PC-9 (cell line): ENCODE measurements at regions not wholly inside any gene's neighbourhood (a gene's known extent, or its start where the extent isn't known, plus 50 kb on each side); places are given as distances from the start of the nearest gene placed in this dataset.

Experiments
- BruUV-seq: library from RNA; stranded (reverse); fragments of 400-500 nt; replicated peaks from 2 replicates; lab custom pipeline; 2021; lab: Mats Ljungman, UMichigan
- CTCF ChIA-PET: fragments of 300-600 bp; sonication (Branson Sonifier 250); formaldehyde crosslinking; loops from one replicate; lab custom pipeline; 2022; ENCODE audit warnings: antibody characterized with exemption; lab: Charles Lee
- POLR2A ChIA-PET: fragments of 300-600 bp; sonication (Branson Sonifier 250); formaldehyde crosslinking; loops from one replicate; lab custom pipeline; 2022; ENCODE audit warnings: antibody characterized with exemption; ENCODE audit not compliant: unreplicated experiment; lab: Charles Lee
- DNase-seq, 2 experiments: peaks; one replicate each; pipeline versions ENCODE4 v3.0.0 to v3.0.0-alpha.2; 2015 to 2022; ENCODE audit warnings: mixed read lengths in 1 of 2
- H2AFZ ChIP-seq: fragments of 200-600 bp; sonication (generic); 2 replicates; pipeline ENCODE4 v1.8.1; 2017; ENCODE audit warnings: antibody characterized with exemption
- H3F3A ChIP-seq: fragments of 200-600 bp; sonication (generic); 2 replicates; pipeline ENCODE4 v1.8.1; 2017; ENCODE audit warnings: antibody characterized with exemption, mild to moderate bottlenecking, low read depth; ENCODE audit not compliant: insufficient read depth
- H3K27ac ChIP-seq: fragments of 200-600 bp; sonication (generic); 2 replicates; pipeline ENCODE4 v1.6.1; 2016; ENCODE audit warnings: mixed run types
- H3K27me3 ChIP-seq: fragments of 200-600 bp; sonication (generic); 2 replicates; pipeline ENCODE4 v1.6.1; 2016; ENCODE audit warnings: low read depth, mixed run types; ENCODE audit not compliant: insufficient read depth
- H3K36me3 ChIP-seq: fragments of 200-600 bp; sonication (generic); 2 replicates; pipeline ENCODE4 v1.6.1; 2016; ENCODE audit warnings: low read depth, mixed run types
- H3K4me1 ChIP-seq: fragments of 200-600 bp; sonication (generic); replicated peaks from 2 replicates; pipeline ENCODE4 v1.6.1; 2016; ENCODE audit warnings: mixed run types; ENCODE audit not compliant: insufficient read depth
- H3K4me2 ChIP-seq: fragments of 200-600 bp; sonication (generic); 2 replicates; pipeline ENCODE4 v1.6.1; 2017; ENCODE audit warnings: mixed run types
- H3K4me3 ChIP-seq: fragments of 200-600 bp; sonication (generic); 2 replicates; pipeline ENCODE4 v1.6.1; 2016; ENCODE audit warnings: mixed run types
- H3K79me2 ChIP-seq: fragments of 200-600 bp; sonication (generic); 2 replicates; pipeline ENCODE4 v1.6.1; 2017; ENCODE audit warnings: low read depth, mixed run types
- H3K9me2 ChIP-seq: fragments of 200-600 bp; sonication (generic); 2 replicates; pipeline ENCODE4 v1.8.1; 2017; ENCODE audit warnings: mild to moderate bottlenecking; ENCODE audit not compliant: insufficient read depth
- H3K9me3 ChIP-seq: fragments of 200-600 bp; sonication (generic); 2 replicates; pipeline ENCODE4 v1.8.1; 2016; ENCODE audit warnings: low read depth; ENCODE audit not compliant: insufficient read depth
- H4K20me1 ChIP-seq: fragments of 200-600 bp; sonication (generic); 2 replicates; pipeline ENCODE4 v1.8.1; 2017; ENCODE audit not compliant: insufficient read depth
- CTCF ChIP-seq: fragments of 200-600 bp; sonication (generic); conservative IDR thresholded peaks from 2 replicates; pipeline ENCODE4 v1.6.1; 2017; ENCODE audit warnings: mixed run types, antibody characterized with exemption, mild to moderate bottlenecking, moderate library complexity
- EZH2 ChIP-seq: fragments of 200-600 bp; sonication (generic); IDR thresholded peaks from 2 replicates; pipeline ENCODE4 v1.8.0; 2017; ENCODE audit warnings: antibody characterized with exemption, low read depth
- intact Hi-C: fragments of 100-400 bp; cut with micrococcal nuclease; formaldehyde crosslinking; loops from one replicate; pipeline ENCODE4 v1.10.0; 2022; ENCODE audit not compliant: unreplicated experiment

- H2AFZ ChIP-seq: no peak overlapping the region
- H3K27ac ChIP-seq: no peak overlapping the region
- DNase-seq: no peak
- POLR2A ChIA-PET: no interaction called here
- H3F3A ChIP-seq: no peaks in the 10 kb centered on the region
- no peaks in the 10 kb centered on the region for H4K20me1 ChIP-seq
- no peaks in the 10 kb centered on the region for H3K9me3 ChIP-seq
- no peak for TF ChIP-seq CTCF
- TF ChIP-seq EZH2: no peak
- no peaks in the 10 kb centered on the region for H3K79me2 ChIP-seq
- no TSS peak for BruUV-seq
- no peaks in the 10 kb centered on the region for H3K9me2 ChIP-seq
- no peak overlapping the region for H3K4me2 ChIP-seq
- H3K4me1 ChIP-seq: no peaks in the 10 kb centered on the region
- H3K4me3 ChIP-seq: no peak overlapping the region
- peaks cover 98% of the 10 kb centered on the region for H3K27me3 ChIP-seq
- no peaks in the 10 kb centered on the region for H3K36me3 ChIP-seq
- intact Hi-C loops: no loop called here
- CTCF ChIA-PET: no interaction called here
Observed at GRCh38 chr9:89774858-89775370, 170.1 kb downstream of the GADD45G start.

DNA sequence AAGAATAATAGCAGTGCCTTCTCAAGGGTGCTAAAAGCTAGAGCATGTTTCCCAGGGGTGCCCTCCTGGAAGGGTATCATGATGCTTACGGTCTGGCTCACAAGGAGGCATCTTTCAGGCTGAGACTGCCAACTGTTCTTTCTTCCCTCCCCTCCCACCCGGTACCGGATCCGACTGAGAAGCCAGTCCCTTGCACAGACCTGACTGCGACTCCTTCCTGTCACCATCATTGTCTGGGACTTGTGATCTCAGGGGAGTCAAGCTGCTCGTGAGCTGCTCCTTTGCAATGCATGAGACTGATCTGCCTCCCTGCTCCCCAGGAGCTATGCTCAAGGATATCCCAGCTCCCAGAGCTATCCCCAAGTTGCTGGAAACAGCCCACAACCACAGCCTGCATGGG, 170.8 kb downstream of the GADD45G start:
- H3K27ac ChIP-seq: no peak overlapping the region
- no peaks in the 10 kb centered on the region for H3K79me2 ChIP-seq
- CTCF ChIA-PET: no interaction called here
- no peaks in the 10 kb centered on the region for H4K20me1 ChIP-seq
- intact Hi-C loops: no loop called here
- no peaks in the 10 kb centered on the region for H3K36me3 ChIP-seq
- peaks cover 98% of the 10 kb centered on the region for H3K27me3 ChIP-seq
- no peak for DNase-seq
- H3K9me2 ChIP-seq: no peaks in the 10 kb centered on the region
- no peak overlapping the region for H3K4me3 ChIP-seq
- H3K4me1 ChIP-seq: no peaks in the 10 kb centered on the region
- no peaks in the 10 kb centered on the region for H3F3A ChIP-seq
- POLR2A ChIA-PET: no interaction called here
- no peak for TF ChIP-seq EZH2
- TF ChIP-seq CTCF: no peak
- no peaks in the 10 kb centered on the region for H3K9me3 ChIP-seq
- no peak overlapping the region for H2AFZ ChIP-seq
- BruUV-seq: no TSS peak
- no peak overlapping the region for H3K4me2 ChIP-seq

GRCh38 chr9:89776795-89777525, 172.1 kb downstream of the GADD45G start:
- POLR2A ChIA-PET: no interaction called here
- no peaks in the 10 kb centered on the region for H3K36me3 ChIP-seq
- no peak for DNase-seq
- no TSS peak for BruUV-seq
- TF ChIP-seq CTCF: no peak
- no peak for TF ChIP-seq EZH2
- H3K27me3 ChIP-seq: peaks cover 98% of the 10 kb centered on the region
- CTCF ChIA-PET: no interaction called here
- H3F3A ChIP-seq: no peaks in the 10 kb centered on the region
- no peaks in the 10 kb centered on the region for H3K79me2 ChIP-seq
- H3K9me3 ChIP-seq: no peaks in the 10 kb centered on the region
- H3K4me1 ChIP-seq: no peaks in the 10 kb centered on the region
- intact Hi-C loops: no loop called here
- no peak overlapping the region for H2AFZ ChIP-seq
- H4K20me1 ChIP-seq: no peaks in the 10 kb centered on the region
- H3K9me2 ChIP-seq: no peaks in the 10 kb centered on the region
- H3K4me3 ChIP-seq: no peak overlapping the region
- no peak overlapping the region for H3K27ac ChIP-seq
- no peak overlapping the region for H3K4me2 ChIP-seq
